COR-L47 (cell line): ENCODE measurements at regions not wholly inside any gene's neighbourhood (a gene's known extent, or its start where the extent isn't known, plus 50 kb on each side); places are given as distances from the start of the nearest gene placed in this dataset.
"Not testable (repeated sequence)": the region's sequence is repeated elsewhere in the genome, so short reads cannot be mapped to it uniquely, and the experiment has no call there.

ENCODE experiments used
- DNase-seq: peaks from one replicate; lab custom pipeline; 2025; lab: John Stamatoyannopoulos, UW

DNA sequence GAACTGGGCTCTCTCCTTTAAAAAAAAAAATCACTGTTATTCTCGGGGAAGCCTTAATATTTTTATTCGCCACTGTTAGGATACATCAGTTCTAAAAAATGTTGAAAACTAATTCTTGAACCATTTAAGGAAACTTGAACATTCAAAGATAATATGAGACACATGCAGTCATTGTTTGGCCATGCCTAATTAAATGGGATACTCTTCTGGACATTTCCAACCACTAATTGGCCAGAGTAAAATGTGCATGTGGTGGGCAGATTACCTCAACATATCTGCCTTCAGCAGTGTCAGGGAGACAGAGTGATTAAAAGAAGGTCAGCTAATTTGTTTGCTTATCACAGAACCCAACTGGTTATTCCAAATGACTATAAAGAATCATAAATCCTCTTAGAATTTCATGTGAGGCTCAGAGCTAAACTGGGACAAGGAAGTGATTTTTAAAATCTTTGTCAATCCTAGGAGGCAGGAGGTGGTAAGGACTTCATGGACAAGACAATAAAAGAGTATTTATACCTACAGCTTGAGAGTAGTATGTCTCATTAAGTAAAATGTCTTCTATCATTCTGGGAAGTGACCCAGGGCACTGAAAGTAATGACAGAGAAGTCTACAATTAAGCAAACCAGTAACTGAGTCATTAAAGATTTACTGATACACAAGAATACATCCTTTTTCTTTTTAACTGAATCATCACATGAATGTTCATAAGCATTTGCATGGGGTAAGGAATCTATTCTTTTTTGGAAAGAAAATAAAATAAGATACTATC is 242.9 kb upstream of the TRPM3 start:
- DNase-seq: peak; percentile 8

- no peak for DNase-seq
Observed at GRCh38 chr9:71363286-71363961, 242.0 kb upstream of the TRPM3 start.

DNA sequence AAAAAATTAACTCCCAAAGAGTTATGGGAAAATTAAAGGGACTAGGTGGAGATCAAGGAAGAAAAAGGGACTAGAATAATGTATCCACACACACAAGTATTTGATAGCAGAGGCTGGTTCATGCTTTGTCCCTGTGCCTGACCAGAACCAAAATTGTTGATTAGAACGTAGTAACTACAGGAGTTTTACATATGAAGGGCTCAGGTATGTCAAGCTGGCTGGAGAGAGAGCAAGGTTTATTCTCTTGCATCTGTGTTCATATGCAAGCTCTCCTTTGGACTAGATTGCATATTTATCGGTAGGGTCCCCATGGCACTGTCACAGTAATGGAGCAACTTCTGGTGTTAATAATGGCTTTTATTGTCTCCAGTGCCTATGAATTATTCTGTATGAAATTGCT is 239.9 kb upstream of the TRPM3 start:
- no peak for DNase-seq

GRCh38 chr9:71357346-71357745 is 235.9 kb upstream of the TRPM3 start:
- DNase-seq: no peak

- peak; percentile 58 for DNase-seq
Observed at GRCh38 chr9:71355884-71356283, 234.5 kb upstream of the TRPM3 start.

DNA sequence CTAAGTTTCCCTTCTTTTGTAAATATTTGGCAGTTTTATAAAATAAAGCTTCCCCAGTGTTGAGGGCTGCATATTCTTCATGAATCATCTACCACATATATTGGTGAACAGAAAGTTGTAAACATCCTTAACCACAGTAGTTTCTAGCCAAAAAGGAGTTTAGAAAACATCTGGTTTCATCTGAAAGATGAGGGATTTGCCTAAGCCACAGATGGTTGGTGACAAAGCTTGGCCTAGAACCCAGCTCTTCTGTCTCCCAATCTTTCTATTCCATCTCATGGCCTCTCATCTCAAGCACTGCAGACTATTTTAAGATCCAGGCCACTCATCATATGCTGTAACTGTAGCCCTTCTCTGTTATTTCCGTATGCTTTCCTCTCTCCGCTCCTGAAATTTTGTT is 232.3 kb upstream of the TRPM3 start:
- no peak for DNase-seq

GRCh38 chr9:71352837-71353236 is 231.4 kb upstream of the TRPM3 start:
- DNase-seq: peak; percentile 53

- no peak for DNase-seq
Observed at GRCh38 chr9:71349218-71349617, 227.8 kb upstream of the TRPM3 start.

DNA sequence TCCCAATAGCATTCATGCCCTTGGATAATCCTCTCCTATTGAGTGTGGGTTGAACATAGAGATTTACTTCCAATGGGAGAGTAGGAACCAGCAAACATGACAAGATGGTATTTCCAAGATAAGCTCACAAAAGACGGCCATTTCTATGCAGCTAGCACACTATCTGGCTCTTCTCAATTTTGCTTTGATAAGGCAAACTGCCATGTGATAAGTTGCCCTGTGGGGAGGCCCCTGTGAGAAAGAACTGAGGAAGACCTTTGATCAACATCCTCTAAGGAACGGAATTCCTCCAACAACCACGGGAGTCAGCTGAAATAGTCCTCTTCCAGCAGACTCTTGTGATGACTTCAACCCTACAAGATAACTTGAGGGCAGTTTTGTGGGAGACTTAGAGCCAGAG is 211.9 kb upstream of the TRPM3 start:
- DNase-seq: no peak

- DNase-seq: no peak
Observed at GRCh38 chr9:71331603-71332002, 210.2 kb upstream of the TRPM3 start.

DNA sequence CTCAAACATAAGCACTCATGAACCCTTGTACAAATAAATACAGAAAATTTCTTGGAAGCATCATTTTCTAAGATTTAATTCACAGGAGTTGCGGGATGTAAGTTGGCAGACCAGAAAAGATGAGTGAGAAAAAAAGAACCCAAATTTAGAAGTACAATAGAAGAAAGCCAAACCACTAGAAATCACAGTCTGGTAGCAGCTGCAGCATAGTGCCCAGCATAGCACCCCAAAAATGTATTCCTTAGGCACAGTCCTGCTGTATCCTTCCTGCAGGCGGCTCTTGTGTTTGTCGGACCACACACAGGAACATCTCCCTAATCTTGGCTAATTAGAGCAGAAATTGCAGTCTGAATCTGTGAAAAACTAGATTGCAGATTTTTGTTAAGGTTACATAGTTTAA is 208.5 kb upstream of the TRPM3 start:
- DNase-seq: no peak

DNA sequence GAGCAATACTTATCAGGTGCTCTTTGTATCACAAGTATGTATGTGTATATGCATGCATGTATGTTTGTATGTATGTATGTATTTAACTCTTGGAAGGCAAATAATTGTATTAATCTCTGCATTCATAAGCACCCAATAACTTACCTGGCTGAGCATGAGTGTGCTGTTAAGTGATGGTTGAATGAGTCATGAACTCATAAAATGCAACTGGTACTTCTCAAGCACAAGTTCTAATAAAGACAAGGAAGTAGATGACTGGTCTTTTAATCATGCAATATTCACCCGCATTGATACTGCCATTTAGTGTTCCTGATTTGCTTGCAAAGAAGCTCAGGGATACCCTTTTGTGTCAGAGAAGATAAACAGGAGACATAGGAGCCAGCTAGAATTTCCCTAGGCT is 204.9 kb upstream of the TRPM3 start:
- no peak for DNase-seq

DNA sequence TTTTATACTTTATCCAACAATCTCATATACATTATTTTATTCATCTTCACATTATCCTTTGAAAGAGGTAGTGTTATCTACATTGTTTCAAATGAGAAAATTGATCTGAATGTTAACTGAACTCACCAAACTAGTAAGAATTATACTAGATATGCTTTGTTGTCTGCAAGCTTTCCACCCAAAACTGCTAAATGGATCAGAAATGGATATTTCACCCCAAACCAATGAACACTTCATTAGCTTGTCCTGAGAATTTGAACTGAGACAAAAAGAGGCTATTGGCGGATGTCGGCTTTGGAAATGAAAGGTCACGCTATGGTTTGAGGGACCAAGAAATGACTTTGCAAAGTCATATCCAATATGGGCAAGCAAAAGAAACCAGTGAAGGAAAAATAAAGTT is 201.9 kb upstream of the TRPM3 start:
- no peak for DNase-seq

- DNase-seq: no peak
Observed at GRCh38 chr9:71322311-71322710, 200.9 kb upstream of the TRPM3 start.

GRCh38 chr9:71308454-71308853 is 187.0 kb upstream of the TRPM3 start:
- no peak for DNase-seq

DNA sequence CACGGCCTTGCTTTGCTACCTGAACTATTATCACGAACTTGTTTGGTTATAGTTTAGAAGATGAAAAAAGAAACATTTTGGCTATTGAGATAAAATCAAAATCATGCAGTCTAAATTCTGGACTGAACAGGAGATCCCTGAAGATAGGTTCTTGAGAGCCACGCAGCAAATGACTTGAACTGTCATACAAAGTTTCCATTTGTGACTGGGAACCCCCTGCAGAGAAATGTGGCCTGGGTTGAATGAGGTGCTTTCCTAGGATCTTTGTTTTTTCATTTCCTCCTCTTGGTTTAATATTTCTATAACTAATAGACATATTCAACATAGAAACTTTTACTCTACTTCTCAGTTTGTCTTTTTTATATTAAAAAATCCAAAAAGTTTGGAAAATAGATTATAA is 184.7 kb upstream of the TRPM3 start:
- DNase-seq: no peak

DNA sequence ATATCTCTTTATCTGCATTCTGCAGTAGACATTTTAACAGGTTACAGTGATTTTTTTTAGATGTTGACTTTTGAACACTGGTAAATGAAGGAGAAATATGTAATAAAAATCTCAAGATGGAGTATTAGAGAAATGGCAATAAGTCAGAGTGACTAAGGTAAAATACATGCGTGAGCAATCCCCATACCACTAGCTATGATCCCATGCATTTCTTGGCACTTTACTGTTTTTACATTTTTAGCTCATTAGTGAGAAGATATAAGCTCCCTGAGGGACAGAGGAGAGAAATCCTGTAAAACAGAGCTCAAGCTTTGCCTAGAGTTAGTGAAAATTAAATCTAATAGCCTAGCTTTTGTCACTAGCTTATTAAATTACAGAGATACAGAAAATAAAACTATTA is 181.9 kb upstream of the TRPM3 start:
- no peak for DNase-seq

DNA sequence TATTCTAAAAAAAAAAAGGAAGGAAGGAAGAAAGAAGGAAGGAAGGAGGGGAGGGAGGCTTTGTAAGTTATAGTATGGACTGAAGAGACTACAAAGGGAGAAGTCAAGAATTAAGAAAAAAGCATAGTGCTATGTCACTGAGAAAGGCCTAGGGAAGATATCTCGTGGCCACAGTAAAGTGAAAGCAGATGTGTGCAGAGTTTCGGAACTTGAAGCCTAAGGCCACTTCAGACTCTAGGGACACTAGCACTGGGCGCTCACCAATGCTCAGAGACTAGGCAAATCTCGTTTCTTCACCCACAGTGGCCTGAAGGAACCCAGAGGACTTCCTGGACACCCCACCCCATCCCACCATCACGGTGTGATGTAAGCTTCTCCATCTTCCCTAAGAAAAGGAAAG is 181.4 kb upstream of the TRPM3 start:
- no peak for DNase-seq

GRCh38 chr9:71295928-71296327 is 174.5 kb upstream of the TRPM3 start:
- DNase-seq: no peak

DNA sequence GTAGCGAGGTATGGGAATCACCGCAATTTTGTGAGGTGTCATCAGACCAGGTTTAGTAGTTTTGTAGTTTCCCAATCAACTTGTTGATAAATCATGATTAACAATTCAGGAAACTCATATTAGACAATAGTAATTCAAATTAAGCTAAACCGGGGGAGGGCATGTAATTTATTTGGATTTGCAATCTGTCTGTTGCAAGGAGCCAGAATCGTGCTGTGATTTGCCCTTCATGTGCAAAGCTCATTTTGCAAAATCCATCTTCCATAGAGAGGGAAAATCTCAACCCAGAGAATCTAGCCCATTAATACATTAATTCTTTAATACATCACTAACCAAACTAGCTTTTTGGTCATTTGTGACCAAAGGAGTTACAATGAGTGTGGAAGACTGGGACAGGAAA is 164.7 kb upstream of the TRPM3 start:
- no peak for DNase-seq

GRCh38 chr9:71285191-71285656 is 163.8 kb upstream of the TRPM3 start:
- DNase-seq: peak; percentile 77

GRCh38 chr9:71282116-71282515 is 160.7 kb upstream of the TRPM3 start:
- not testable (repeated sequence) for DNase-seq

DNA sequence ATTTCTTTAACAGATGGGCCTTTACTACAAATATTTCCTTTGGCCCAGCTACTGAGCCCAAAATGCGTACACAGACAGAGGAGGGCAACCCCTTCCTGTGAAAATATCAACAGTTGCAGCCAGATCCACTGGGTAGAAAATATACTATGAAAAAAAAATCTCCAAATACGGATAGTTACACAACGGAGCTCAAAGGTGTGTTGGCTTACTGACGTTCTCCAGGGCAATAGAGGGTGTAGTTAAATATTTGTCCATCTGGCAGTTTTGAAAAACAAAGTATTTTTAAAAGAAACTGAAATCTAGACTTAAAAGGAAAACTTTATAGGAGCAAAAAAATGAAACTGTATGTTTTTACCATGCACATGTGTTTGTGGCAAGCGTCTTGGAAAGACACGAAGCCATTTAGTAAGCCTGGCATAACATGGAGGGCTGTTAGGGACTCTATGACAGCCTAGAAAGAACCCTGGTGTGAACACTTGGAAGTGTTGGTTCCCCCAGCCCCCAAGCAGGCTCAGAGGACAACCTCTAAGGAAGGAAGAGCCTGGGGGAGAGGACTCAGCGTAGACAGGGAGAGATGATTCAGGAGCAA is 157.8 kb upstream of the TRPM3 start:
- DNase-seq: no peak
